Panc1 (cell line): ENCODE measurements at regions not wholly inside any gene's neighbourhood (a gene's known extent, or its start where the extent isn't known, plus 50 kb on each side); places are given as distances from the start of the nearest gene placed in this dataset.

Source experiments
- ATAC-seq: fragments of 200-7000 bp; cut with Tn5 transposase; 2 replicates; pipeline ENCODE4 v1.9.1; 2020; ENCODE audit warnings: mild to moderate bottlenecking, moderate library complexity
- BruUV-seq: library from RNA; stranded (reverse); fragments of 400-500 nt; replicated peaks from 2 replicates; lab custom pipeline; 2021; lab: Mats Ljungman, UMichigan
- CTCF ChIA-PET: fragments of 300-600 bp; sonication (Branson Sonifier 250); formaldehyde crosslinking; loops from one replicate; lab custom pipeline; 2022; ENCODE audit warnings: antibody characterized with exemption; lab: Charles Lee
- POLR2A ChIA-PET: fragments of 300-600 bp; sonication (Branson Sonifier 250); formaldehyde crosslinking; loops from one replicate; lab custom pipeline; 2022; ENCODE audit warnings: antibody characterized with exemption; lab: Charles Lee
- DNase-seq: peaks from one replicate; pipeline ENCODE4 v3.0.0-alpha.2; 2010; ENCODE audit warnings: low read depth, low spot score
- H3K27ac ChIP-seq: 2 replicates; pipeline ENCODE4 v1.5.1; 2011; ENCODE audit warnings: mild to moderate bottlenecking, low read length, inconsistent platforms
- H3K27me3 ChIP-seq: fragments of 200-500 bp; sonication (Bioruptor generic); 2 replicates; pipeline ENCODE4 v1.6.0; 2014; ENCODE audit warnings: low read length, inconsistent platforms; ENCODE audit not compliant: control insufficient read depth, insufficient read depth
- H3K36me3 ChIP-seq: fragments of 200-500 bp; sonication (Bioruptor generic); 2 replicates; pipeline ENCODE4 v1.5.1; 2014; ENCODE audit warnings: inconsistent platforms, mild to moderate bottlenecking, low read length, moderate library complexity; ENCODE audit not compliant: control insufficient read depth, insufficient read depth
- H3K4me1 ChIP-seq: 2 replicates; pipeline ENCODE4 v1.5.1; 2011; ENCODE audit warnings: inconsistent platforms, mild to moderate bottlenecking, low read length, moderate library complexity; ENCODE audit not compliant: control insufficient read depth, insufficient read depth
- H3K4me3 ChIP-seq, 2 experiments: 2 replicates each; pipeline ENCODE4 v1.5.1; 2011 to 2012; ENCODE audit warnings: low read depth in 2 of 2, low read length in 2 of 2, mild to moderate bottlenecking in 2 of 2, inconsistent platforms in 1 of 2, moderate library complexity in 1 of 2
- H3K9me3 ChIP-seq: fragments of 200-500 bp; sonication (Bioruptor generic); 2 replicates; pipeline ENCODE4 v1.5.1; 2014; ENCODE audit warnings: low read depth, mild to moderate bottlenecking, inconsistent platforms, low read length, moderate library complexity; ENCODE audit not compliant: control insufficient read depth, insufficient read depth
- CTCF ChIP-seq: fragments of 450-650 bp; IDR thresholded peaks from 2 replicates; pipeline ENCODE4 v1.5.1; 2017; ENCODE audit warnings: mild to moderate bottlenecking
- POLR2AphosphoS5 ChIP-seq: IDR thresholded peaks from 2 replicates; pipeline ENCODE4 v1.6.1; 2012; ENCODE audit warnings: mild to moderate bottlenecking, low read depth, low read length, moderate library complexity
- REST ChIP-seq, 2 experiments: IDR thresholded peaks; 2 replicates each; pipeline ENCODE4 v1.6.1; 2011 to 2012; ENCODE audit warnings: low read depth in 2 of 2, control low read depth in 1 of 2, low read length in 1 of 2, mild to moderate bottlenecking in 1 of 2, moderate library complexity in 1 of 2; ENCODE audit not compliant: insufficient read depth in 1 of 2
- SIN3A ChIP-seq: IDR thresholded peaks from 2 replicates; pipeline ENCODE4 v1.6.1; 2012; ENCODE audit warnings: low read depth, mild to moderate bottlenecking, low read length, moderate library complexity, borderline replicate concordance; ENCODE audit not compliant: insufficient read depth
- TCF7L2 ChIP-seq: IDR thresholded peaks from 2 replicates; pipeline ENCODE4 v1.6.1; 2011; ENCODE audit warnings: mild to moderate bottlenecking, low read depth, low read length, inconsistent platforms
- in situ Hi-C: cut with HindIII; loops from 2 replicates; pipeline ENCODE4 v1.10.0; 2016; ENCODE audit warnings: low sequenced_read_pairs, low pct_unique_long_range_greater_than_20kb
- intact Hi-C: fragments of 100-400 bp; cut with micrococcal nuclease; formaldehyde crosslinking; loops from one replicate; pipeline ENCODE4 v1.10.0; 2022; ENCODE audit not compliant: unreplicated experiment

GRCh38 chr7:106562711-106563366 is 98.1 kb downstream of the CCDC71L start:
- no peaks in the 10 kb centered on the region for H3K9me3 ChIP-seq
- no peak overlapping the region for H3K27ac ChIP-seq
- TF ChIP-seq POLR2AphosphoS5, result no peak
- TF ChIP-seq CTCF, result no peak
- DNase-seq, result no peak
- no peaks in the 10 kb centered on the region for H3K27me3 ChIP-seq
- intact Hi-C loops, result no loop called here
- no peak for ATAC-seq
- BruUV-seq, result no TSS peak
- H3K36me3 ChIP-seq, result no peaks in the 10 kb centered on the region
- ChIA-PET POLR2A (no interaction called here), CTCF (no interaction called here)
- no peak overlapping the region for H3K4me3 ChIP-seq
- H3K4me1 ChIP-seq, result no peaks in the 10 kb centered on the region
- in situ Hi-C loops, result no loop called here

- in situ Hi-C loops (no loop called here), intact Hi-C loops (no loop called here)
- Histone ChIP-seq H3K4me1 (no peaks in the 10 kb centered on the region), H3K27me3 (no peaks in the 10 kb centered on the region), H3K4me3 (no peak overlapping the region), H3K9me3 (no peaks in the 10 kb centered on the region), H3K27ac (no peak overlapping the region), H3K36me3 (no peaks in the 10 kb centered on the region)
- ChIA-PET POLR2A (no interaction called here), CTCF (no interaction called here)
- no peak for ATAC-seq
- DNase-seq, result no peak
- TF ChIP-seq POLR2AphosphoS5 (no peak), TCF7L2 (no peak), CTCF (no peak)
- no TSS peak for BruUV-seq
Measured at GRCh38 chr7:106561666-106562411, 99.1 kb downstream of the CCDC71L start.

- BruUV-seq, result no TSS peak
- TF ChIP-seq POLR2AphosphoS5, result no peak
- TF ChIP-seq REST (IDR thresholded peaks at IDR 0.05; ENCODE audit: insufficient read depth in 1 of 2, low read depth in 2 of 2, low read length in 1 of 2), result no peak
- TF ChIP-seq TCF7L2, result no peak
- no peak for TF ChIP-seq SIN3A
- TF ChIP-seq CTCF, result no peak
- no peaks in the 10 kb centered on the region for H3K27me3 ChIP-seq
- no peaks in the 10 kb centered on the region for H3K36me3 ChIP-seq
- no peaks in the 10 kb centered on the region for H3K9me3 ChIP-seq
- ATAC-seq (no peak), DNase-seq (no peak)
- H3K4me3 ChIP-seq, result no peak overlapping the region
- intact Hi-C loops (no loop called here), in situ Hi-C loops (no loop called here)
- H3K27ac ChIP-seq, result no peak overlapping the region
- ChIA-PET POLR2A (no interaction called here), CTCF (no interaction called here)
- no peaks in the 10 kb centered on the region for H3K4me1 ChIP-seq
Measured at GRCh38 chr7:106561151-106561550, 99.8 kb downstream of the CCDC71L start.
